Transverse colon (tissue), 3 donors: ENCODE measurements at regions not wholly inside any gene's neighbourhood (a gene's known extent, or its start where the extent isn't known, plus 50 kb on each side); places are given as distances from the start of the nearest gene placed in this dataset.

Source experiments
- CTCF ChIP-seq, 5 experiments: fragments of 200-600 bp in 3 of 5; fragments of 450-650 bp in 2 of 5; sonication (generic) in 3 of 5; IDR thresholded peaks; 1 replicate in 2 of 5; 2 replicates in 3 of 5; pipeline ENCODE4 v1.5.1; 2016 to 2017; ENCODE audit warnings: antibody characterized with exemption in 5 of 5, inconsistent platforms in 3 of 5, mild to moderate bottlenecking in 2 of 5, moderate library complexity in 1 of 5
- POLR2A ChIP-seq: fragments of 450-650 bp; IDR thresholded peaks from one replicate; pipeline ENCODE4 v1.6.1; 2016; ENCODE audit warnings: antibody characterized with exemption, mild to moderate bottlenecking, moderate library complexity

- no peak for TF ChIP-seq POLR2A
- TF ChIP-seq CTCF (IDR thresholded peaks at IDR 0.05) = no peak
Observed at GRCh38 chr1:99538618-99538956, 107.3 kb upstream of the PALMD start.
